Esophagus muscularis mucosa (tissue), 4 donors: ENCODE measurements at regions not wholly inside any gene's neighbourhood (a gene's known extent, or its start where the extent isn't known, plus 50 kb on each side); places are given as distances from the start of the nearest gene placed in this dataset.

Experiments used
- DNase-seq: peaks from one replicate; pipeline ENCODE4 v3.0.0-alpha.2; 2017; ENCODE audit errors: extremely low spot score
- H3K27ac ChIP-seq, 4 donors: fragments of 200-600 bp; sonication (generic); replicated peaks in 1 of 4; 1 replicate in 3 of 4; 2 replicates in 1 of 4; pipeline ENCODE4 v1.5.1; 2016 to 2019; ENCODE audit warnings: mild to moderate bottlenecking in 1 of 4
- H3K27me3 ChIP-seq, 4 donors: fragments of 200-600 bp; sonication (generic); one replicate each; pipeline versions ENCODE4 v1.5.1 to v1.6.0; 2016 to 2019
- H3K36me3 ChIP-seq, 4 donors: fragments of 200-600 bp; sonication (generic); one replicate each; pipeline ENCODE4 v1.5.1; 2016 to 2019
- H3K4me1 ChIP-seq, 4 donors: fragments of 200-600 bp; sonication (generic); one replicate each; pipeline ENCODE4 v1.5.1; 2016 to 2019
- H3K4me3 ChIP-seq, 4 donors: fragments of 200-600 bp; sonication (generic); 1 replicate in 2 of 4; 2 replicates in 2 of 4; pipeline ENCODE4 v1.5.1; 2016 to 2019; ENCODE audit warnings: mild to moderate bottlenecking in 4 of 4, moderate library complexity in 1 of 4
- H3K9me3 ChIP-seq, 4 donors: fragments of 200-600 bp; sonication (generic); 1 replicate in 3 of 4; 2 replicates in 1 of 4; pipeline ENCODE4 v1.5.1; 2016 to 2019
- CTCF ChIP-seq, 3 experiments: fragments of 200-600 bp in 2 of 3; fragments of 450-650 bp in 1 of 3; sonication (generic) in 2 of 3; IDR thresholded peaks; one replicate each; pipeline ENCODE4 v1.5.1; 2017 to 2019; ENCODE audit warnings: antibody characterized with exemption in 3 of 3, mild to moderate bottlenecking in 2 of 3, moderate library complexity in 1 of 3
- EP300 ChIP-seq: sonication (generic); formaldehyde crosslinking; IDR thresholded peaks from one replicate; pipeline ENCODE4 v1.6.1; 2017; ENCODE audit warnings: antibody characterized with exemption
- POLR2A ChIP-seq: fragments of 450-650 bp; IDR thresholded peaks from one replicate; pipeline ENCODE4 v1.6.1; 2017; ENCODE audit warnings: antibody characterized with exemption, moderate library complexity, mild to moderate bottlenecking, low read depth
- POLR2AphosphoS5 ChIP-seq, 2 donors: sonication (generic); formaldehyde crosslinking; IDR thresholded peaks; one replicate each; pipeline ENCODE4 v1.6.1; 2017; ENCODE audit warnings: antibody characterized with exemption in 2 of 2
- WGBS: methylation state at CpG from one replicate; pipeline ENCODE4 v1.1.5; 2018; 5-methylcytosine and 5-hydroxymethylcytosine counted together
- intact Hi-C: fragments of 100-400 bp; cut with DNase I; formaldehyde crosslinking; loops from one replicate; pipeline ENCODE4 v1.15.1; 2023

DNA sequence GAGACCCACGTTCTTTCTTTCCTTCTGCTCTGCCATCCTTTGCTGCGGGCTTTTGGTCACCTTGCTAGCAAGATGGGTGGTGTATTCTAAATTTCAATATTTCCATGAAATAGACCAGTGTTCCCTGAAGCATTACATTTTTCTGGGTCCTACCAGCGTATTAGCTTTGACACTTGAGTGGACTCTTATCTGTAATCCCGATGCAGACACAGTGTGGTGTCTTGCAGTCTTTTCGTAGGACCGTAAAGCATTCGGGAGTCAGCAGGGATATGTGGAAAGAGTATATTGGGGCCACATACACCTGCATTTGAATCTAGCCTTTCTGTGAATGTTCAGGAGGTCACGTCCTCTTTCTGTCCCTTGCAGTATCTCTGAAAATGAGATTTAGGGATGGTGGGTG, 124.7 kb upstream of the CPEB4 start:
- 95% methylated on average over 8 of the region's 8 CpGs for WGBS
- no peak overlapping the region for H3K27ac ChIP-seq
- no peaks in the 10 kb centered on the region for H3K9me3 ChIP-seq
- no peak for DNase-seq
- H3K27me3 ChIP-seq = no peaks in the 10 kb centered on the region
- intact Hi-C loops = no loop called here
- no peaks in the 10 kb centered on the region for H3K36me3 ChIP-seq
- no peak overlapping the region for H3K4me3 ChIP-seq
- H3K4me1 ChIP-seq = peaks cover 17 to 30% (median 21%) of the 10 kb centered on the region in 4 donors
- TF ChIP-seq POLR2A (no peak), POLR2AphosphoS5 (IDR thresholded peaks at IDR 0.05) (no peak)

GRCh38 chr5:173764332-173765028, 123.7 kb upstream of the CPEB4 start:
- peak; percentile 94 for DNase-seq
- Histone ChIP-seq H3K4me3 (no peak overlapping the region), H3K4me1 (peaks cover 14 to 30% (median 21%) of the 10 kb centered on the region in 4 donors), H3K27ac (peak overlapping the region; percentile 15 to 65 (median 32)), H3K36me3 (no peaks in the 10 kb centered on the region), H3K9me3 (no peaks in the 10 kb centered on the region), H3K27me3 (no peaks in the 10 kb centered on the region)
- intact Hi-C loops = no loop called here
- no peak for TF ChIP-seq POLR2A
- no peak for TF ChIP-seq CTCF (IDR thresholded peaks at IDR 0.05)
- TF ChIP-seq EP300 = no peak
- peak; percentile 58 to 79 for TF ChIP-seq POLR2AphosphoS5 (IDR thresholded peaks at IDR 0.05)
- 24% methylated on average over 9 of the region's 13 CpGs for WGBS

DNA sequence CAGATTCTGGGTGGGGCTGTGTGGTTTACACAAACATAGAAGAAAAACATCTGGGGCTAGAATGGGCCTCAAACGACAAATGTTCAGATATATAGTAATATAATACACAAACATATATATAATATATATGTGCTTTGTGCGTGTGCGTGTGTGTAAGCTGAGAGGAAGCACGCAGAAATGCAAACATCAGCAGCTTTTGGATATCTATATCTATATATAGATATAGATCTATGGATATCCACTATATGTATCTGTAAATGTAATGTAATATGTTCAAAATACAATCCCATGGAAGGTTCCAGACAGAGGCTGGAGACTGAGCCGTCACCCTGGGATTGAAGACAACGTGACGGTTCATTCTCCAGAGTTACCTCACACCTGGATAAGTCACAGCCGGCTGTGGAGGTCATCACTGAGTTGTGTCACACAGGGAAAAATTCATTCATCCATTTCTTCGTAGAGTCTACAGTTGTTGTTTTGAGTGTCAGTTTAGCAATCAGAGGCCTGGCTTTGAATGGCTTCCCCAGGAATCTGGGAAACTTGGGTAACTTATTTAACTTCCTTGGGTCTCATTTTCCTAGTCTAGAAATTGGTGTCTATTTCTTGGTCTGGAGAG, 123.0 kb upstream of the CPEB4 start:
- no peak for TF ChIP-seq EP300
- no peak for TF ChIP-seq CTCF (IDR thresholded peaks at IDR 0.05)
- no peak for TF ChIP-seq POLR2AphosphoS5 (IDR thresholded peaks at IDR 0.05)
- TF ChIP-seq POLR2A = no peak
- no peak overlapping the region for H3K4me3 ChIP-seq
- no peaks in the 10 kb centered on the region for H3K27me3 ChIP-seq
- no peaks in the 10 kb centered on the region for H3K36me3 ChIP-seq
- H3K4me1 ChIP-seq = peaks cover 14 to 30% (median 21%) of the 10 kb centered on the region in 4 donors
- no peak for DNase-seq
- H3K27ac ChIP-seq = peak overlapping the region; percentile 15 to 65 (median 32)
- intact Hi-C loops = no loop called here
- 84% methylated on average over 7 of the region's 9 CpGs for WGBS
- H3K9me3 ChIP-seq = no peaks in the 10 kb centered on the region

DNA sequence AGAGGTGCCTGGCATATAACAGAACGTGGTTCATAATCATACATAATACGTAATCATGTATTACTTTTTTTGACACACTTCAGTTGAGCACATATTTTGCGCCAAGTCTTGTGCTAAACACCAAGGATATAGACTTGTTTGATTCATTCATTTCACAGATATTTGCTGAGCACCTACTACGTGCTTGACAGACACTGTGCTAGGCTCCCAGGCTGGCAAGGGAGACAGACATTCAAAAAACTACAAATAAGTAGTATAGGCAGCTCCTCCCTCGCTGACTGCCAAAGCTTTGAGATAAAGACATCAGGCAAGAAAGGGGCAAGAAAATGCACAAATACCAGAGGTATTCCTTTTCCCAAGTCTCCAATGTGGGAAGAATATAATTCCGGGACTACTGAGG, 122.5 kb upstream of the CPEB4 start:
- Histone ChIP-seq H3K27ac (peak overlapping the region in 3 of 4 donors; percentile 29 to 65 (median 40)), H3K9me3 (no peaks in the 10 kb centered on the region), H3K27me3 (no peaks in the 10 kb centered on the region), H3K4me1 (peaks cover 14 to 30% (median 21%) of the 10 kb centered on the region in 4 donors), H3K4me3 (no peak overlapping the region), H3K36me3 (no peaks in the 10 kb centered on the region)
- 76% methylated on average over 6 of the region's 6 CpGs for WGBS
- DNase-seq = no peak
- TF ChIP-seq POLR2AphosphoS5 (IDR thresholded peaks at IDR 0.05) (no peak), EP300 (no peak), POLR2A (no peak), CTCF (IDR thresholded peaks at IDR 0.05) (no peak)
- intact Hi-C loops = no loop called here

GRCh38 chr5:173767574-173768266, 120.4 kb upstream of the CPEB4 start:
- DNase-seq = no peak
- H3K4me3 ChIP-seq = no peak overlapping the region
- no peaks in the 10 kb centered on the region for H3K9me3 ChIP-seq
- peaks cover 17 to 35% (median 24%) of the 10 kb centered on the region in 4 donors for H3K4me1 ChIP-seq
- intact Hi-C loops = no loop called here
- H3K36me3 ChIP-seq = no peaks in the 10 kb centered on the region
- H3K27ac ChIP-seq = no peak overlapping the region
- H3K27me3 ChIP-seq = peaks cover 0 to 14% (median 4%) of the 10 kb centered on the region in 4 donors
- TF ChIP-seq POLR2A (no peak), POLR2AphosphoS5 (IDR thresholded peaks at IDR 0.05) (no peak), CTCF (IDR thresholded peaks at IDR 0.05) (no peak), EP300 (no peak)
- 75% methylated on average over 12 of the region's 12 CpGs for WGBS
